Common myeloid progenitor, CD34-positive (primary cell): ENCODE measurements at regions not wholly inside any gene's neighbourhood (a gene's known extent, or its start where the extent isn't known, plus 50 kb on each side); places are given as distances from the start of the nearest gene placed in this dataset.
A peak's percentile ranks its signal among the peaks of the same experiment; 100 is the strongest.

Source experiments
- CTCF ChIA-PET: fragments of 350-600 bp; sonication (Branson Sonifier 250); formaldehyde crosslinking; loops from one replicate; lab custom pipeline; 2021; ENCODE audit warnings: antibody characterized with exemption; lab: Charles Lee
- POLR2A ChIA-PET: fragments of 350-600 bp; sonication (Branson Sonifier 250); formaldehyde crosslinking; loops from one replicate; lab custom pipeline; 2021; ENCODE audit warnings: antibody characterized with exemption; lab: Charles Lee
- DNase-seq, 3 donors: peaks; one replicate each; pipeline versions ENCODE4 v3.0.0 to v3.0.0-alpha.2; 2013
- H3K27ac ChIP-seq, 2 experiments: 1 replicate in 1 of 2; 2 replicates in 1 of 2; pipeline ENCODE4 v1.7.0; 2013; ENCODE audit warnings: inconsistent platforms in 2 of 2, low read length in 2 of 2, mild to moderate bottlenecking in 2 of 2, low read depth in 1 of 2, moderate library complexity in 1 of 2; ENCODE audit not compliant: severe bottlenecking in 2 of 2, insufficient read depth in 1 of 2, poor library complexity in 1 of 2
- H3K27me3 ChIP-seq, 5 experiments: replicated peaks in 2 of 5; 1 replicate in 3 of 5; 2 replicates in 2 of 5; pipeline versions ENCODE4 v1.6.1 to v1.7.0; 2013; ENCODE audit warnings: low read length in 4 of 5, mild to moderate bottlenecking in 2 of 5, moderate library complexity in 2 of 5, inconsistent platforms in 1 of 5; ENCODE audit not compliant: insufficient read depth in 5 of 5, control insufficient read depth in 4 of 5
- H3K36me3 ChIP-seq, 4 experiments: 1 replicate in 2 of 4; 2 replicates in 2 of 4; pipeline versions ENCODE4 v1.6.1 to v1.7.0; 2013; ENCODE audit warnings: low read length in 3 of 4, control low read depth in 1 of 4, mild to moderate bottlenecking in 1 of 4; ENCODE audit not compliant: control insufficient read depth in 4 of 4, insufficient read depth in 4 of 4
- H3K4me1 ChIP-seq, 4 experiments: 1 replicate in 3 of 4; 2 replicates in 1 of 4; pipeline versions ENCODE4 v1.6.1 to v1.7.1; 2013; ENCODE audit warnings: low read length in 3 of 4, mild to moderate bottlenecking in 3 of 4, control low read depth in 1 of 4, inconsistent platforms in 1 of 4, moderate library complexity in 1 of 4; ENCODE audit not compliant: control insufficient read depth in 4 of 4, insufficient read depth in 4 of 4; ENCODE audit errors: control extremely low read depth in 1 of 4
- H3K4me3 ChIP-seq, 7 experiments: 1 replicate in 4 of 7; 2 replicates in 3 of 7; pipeline versions ENCODE4 v1.5.1 to v1.7.0; 2013; ENCODE audit warnings: mild to moderate bottlenecking in 7 of 7, low read length in 6 of 7, moderate library complexity in 6 of 7, inconsistent platforms in 2 of 7, low read depth in 2 of 7, control low read depth in 1 of 7; ENCODE audit not compliant: insufficient read depth in 4 of 7, control insufficient read depth in 1 of 7; ENCODE audit errors: extremely low read depth in 1 of 7
- H3K9me3 ChIP-seq, 5 experiments: 1 replicate in 4 of 5; 2 replicates in 1 of 5; pipeline versions ENCODE4 v1.6.1 to v1.7.1; 2013; ENCODE audit warnings: low read length in 4 of 5, mild to moderate bottlenecking in 2 of 5, inconsistent platforms in 1 of 5, low read depth in 1 of 5, moderate library complexity in 1 of 5; ENCODE audit not compliant: control insufficient read depth in 4 of 5, insufficient read depth in 2 of 5; ENCODE audit errors: control extremely low read depth in 1 of 5
- WGBS: methylation state at CpG from one replicate; pipeline ENCODE4 v1.1.5; 2013; ENCODE audit not compliant: insufficient coverage; 5-methylcytosine and 5-hydroxymethylcytosine counted together

- Histone ChIP-seq H3K4me3 (no peak overlapping the region), H3K4me1 (peaks cover 0 to 9% (median 2%) of the 10 kb centered on the region in 4 experiments), H3K27ac (no peak overlapping the region), H3K9me3 (no peaks in the 10 kb centered on the region), H3K27me3 (no peaks in the 10 kb centered on the region), H3K36me3 (no peaks in the 10 kb centered on the region)
- POLR2A ChIA-PET: no interaction called here
- no peak for DNase-seq
- CTCF ChIA-PET: interaction anchor here (0.8 kb wide), 1 partner anchor 36 kb away, joined by 3 read pairs; no protein-coding TSS in a partner anchor
Measured at GRCh38 chr3:154664714-154665113, 234.7 kb upstream of the GPR149 start.

DNA sequence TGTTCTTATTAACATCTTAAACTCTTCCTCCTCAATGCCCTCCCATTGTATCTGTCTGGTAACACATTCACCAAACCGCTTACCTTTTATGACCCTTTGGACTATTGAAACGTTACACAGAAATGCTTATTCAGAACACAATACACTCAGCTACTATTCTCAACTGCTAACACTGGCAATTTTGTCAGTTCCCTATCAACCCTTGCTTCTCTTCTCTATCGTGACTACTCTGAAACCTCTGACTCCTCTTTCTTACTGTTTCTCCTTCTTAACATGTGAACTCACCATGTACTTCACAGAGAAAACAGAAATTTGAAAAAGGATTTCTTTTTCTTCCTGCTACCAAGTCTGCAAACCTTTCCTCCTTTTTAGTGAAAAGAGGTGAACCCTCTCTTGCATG is 232.9 kb upstream of the GPR149 start:
- no peak for DNase-seq
- no peaks in the 10 kb centered on the region for H3K36me3 ChIP-seq
- no peak overlapping the region for H3K4me3 ChIP-seq
- ChIA-PET POLR2A (no interaction called here), CTCF (no interaction called here)
- peaks cover 0 to 9% (median 2%) of the 10 kb centered on the region in 4 experiments for H3K4me1 ChIP-seq
- 85% methylated on average over 3 of the region's 3 CpGs for WGBS
- H3K27me3 ChIP-seq: no peaks in the 10 kb centered on the region
- no peaks in the 10 kb centered on the region for H3K9me3 ChIP-seq
- no peak overlapping the region for H3K27ac ChIP-seq

DNA sequence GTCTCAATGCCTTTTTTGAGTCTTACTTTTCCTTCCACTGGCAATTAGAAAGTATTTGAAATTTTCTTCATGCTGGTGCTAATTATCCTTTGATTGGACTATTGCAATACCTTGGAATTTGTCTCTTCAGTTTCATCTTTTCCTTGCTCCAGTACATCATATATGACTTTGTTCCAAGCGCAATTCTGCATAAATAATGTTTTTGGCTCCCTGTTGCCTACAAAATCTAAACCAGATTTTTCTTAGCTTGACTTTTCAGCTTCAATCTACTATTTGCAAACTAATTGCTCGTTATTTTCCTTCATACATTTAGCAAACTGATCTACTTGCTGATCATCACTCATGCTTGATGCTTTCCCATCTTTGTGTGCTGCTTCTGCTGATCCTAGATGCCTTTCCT is 230.8 kb upstream of the GPR149 start:
- ChIA-PET POLR2A (no interaction called here), CTCF (no interaction called here)
- Histone ChIP-seq H3K27me3 (no peaks in the 10 kb centered on the region), H3K36me3 (no peaks in the 10 kb centered on the region), H3K4me3 (no peak overlapping the region), H3K27ac (no peak overlapping the region), H3K4me1 (peaks cover 0 to 9% (median 2%) of the 10 kb centered on the region in 4 experiments), H3K9me3 (no peaks in the 10 kb centered on the region)
- WGBS: 100% methylated on average over 2 of the region's 2 CpGs
- no peak for DNase-seq

- Histone ChIP-seq H3K27me3 (no peaks in the 10 kb centered on the region), H3K4me1 (no peaks in the 10 kb centered on the region), H3K9me3 (no peaks in the 10 kb centered on the region), H3K4me3 (no peak overlapping the region), H3K27ac (no peak overlapping the region), H3K36me3 (no peaks in the 10 kb centered on the region)
- POLR2A ChIA-PET: no interaction called here
- DNase-seq: no peak
- CTCF ChIA-PET: no interaction called here
Measured at GRCh38 chr3:154658000-154658399, 228.0 kb upstream of the GPR149 start.

- Histone ChIP-seq H3K9me3 (no peaks in the 10 kb centered on the region), H3K27ac (no peak overlapping the region), H3K4me1 (no peaks in the 10 kb centered on the region), H3K36me3 (no peaks in the 10 kb centered on the region), H3K27me3 (no peaks in the 10 kb centered on the region), H3K4me3 (no peak overlapping the region)
- ChIA-PET POLR2A (no interaction called here), CTCF (no interaction called here)
- no peak for DNase-seq
- 95% methylated on average over 3 of the region's 4 CpGs for WGBS
Measured at GRCh38 chr3:154657218-154657617, 227.2 kb upstream of the GPR149 start.

DNA sequence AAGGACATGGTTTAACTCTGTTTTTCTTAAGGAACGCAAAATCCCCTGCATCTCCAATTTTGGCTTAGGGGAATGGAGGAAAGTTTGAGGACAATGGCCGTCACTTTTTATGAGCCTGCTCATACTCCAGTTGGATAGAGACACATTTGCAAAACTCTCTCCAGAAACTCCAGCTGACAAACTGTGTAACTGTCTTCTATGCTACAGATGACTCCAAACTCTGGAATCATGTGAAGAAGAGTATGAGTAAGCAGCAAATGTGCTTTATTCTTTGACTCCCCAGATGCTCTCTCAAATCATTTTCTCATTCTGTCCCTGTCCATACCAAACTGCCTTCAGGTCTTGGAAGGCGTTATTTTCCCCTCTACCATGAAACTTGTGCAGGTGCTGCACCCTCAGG is 226.5 kb upstream of the GPR149 start:
- WGBS: 100% methylated on average over 3 of the region's 3 CpGs
- no peak for DNase-seq
- no peaks in the 10 kb centered on the region for H3K27me3 ChIP-seq
- H3K4me3 ChIP-seq: no peak overlapping the region
- ChIA-PET CTCF (no interaction called here), POLR2A (no interaction called here)
- H3K4me1 ChIP-seq: no peaks in the 10 kb centered on the region
- no peaks in the 10 kb centered on the region for H3K36me3 ChIP-seq
- no peak overlapping the region for H3K27ac ChIP-seq
- H3K9me3 ChIP-seq: no peaks in the 10 kb centered on the region

DNA sequence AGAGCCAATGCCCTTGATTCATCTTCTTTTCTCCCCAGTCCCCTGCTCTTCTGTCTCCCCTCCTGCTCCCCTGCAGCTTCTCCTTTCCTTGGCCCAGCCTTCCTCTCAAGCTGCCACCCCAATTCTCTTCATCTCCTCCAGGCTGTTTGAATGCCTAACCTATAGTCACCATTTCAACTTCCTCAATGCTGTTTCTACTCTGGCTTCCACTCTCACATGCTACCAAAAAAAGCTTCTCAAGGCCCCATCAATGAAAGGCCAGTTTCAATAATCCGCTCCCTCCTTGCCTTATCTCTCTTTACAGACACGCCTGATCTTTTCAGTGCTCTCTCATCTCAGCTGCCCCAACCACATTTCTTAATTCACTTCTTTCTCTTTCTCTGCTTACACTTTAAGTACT is 212.2 kb upstream of the GPR149 start:
- Histone ChIP-seq H3K4me3 (no peak overlapping the region), H3K36me3 (no peaks in the 10 kb centered on the region), H3K9me3 (no peaks in the 10 kb centered on the region), H3K27ac (no peak overlapping the region), H3K27me3 (no peaks in the 10 kb centered on the region), H3K4me1 (peaks cover 0 to 5% (median 0%) of the 10 kb centered on the region in 4 experiments)
- DNase-seq: peak; percentile 10 to 83 (median 61)
- ChIA-PET CTCF (interaction anchor here (1.1 kb wide), 1 partner anchor 112 kb away, joined by 3 read pairs; no protein-coding TSS in a partner anchor), POLR2A (no interaction called here)
- 52% methylated on average over 2 of the region's 2 CpGs for WGBS
